OCI-LY1 (cell line): ENCODE measurements at regions not wholly inside any gene's neighbourhood (a gene's known extent, or its start where the extent isn't known, plus 50 kb on each side); places are given as distances from the start of the nearest gene placed in this dataset.
"Not testable (repeated sequence)": the region's sequence is repeated elsewhere in the genome, so short reads cannot be mapped to it uniquely, and the experiment has no call there.

Source experiments
- H2AFZ ChIP-seq: fragments of 200-600 bp; sonication (generic), shearing (Covaris generic); 2 replicates; pipeline ENCODE4 v1.6.0; 2014; ENCODE audit warnings: antibody characterized with exemption, mild to moderate bottlenecking, low read length
- H3F3A ChIP-seq: fragments of 200-600 bp; sonication (generic), shearing (Covaris generic); 2 replicates; pipeline ENCODE4 v1.6.0; 2014; ENCODE audit warnings: mild to moderate bottlenecking, antibody characterized with exemption, low read length, moderate library complexity; ENCODE audit not compliant: insufficient read depth
- H3K27ac ChIP-seq: fragments of 200-600 bp; sonication (generic); 2 replicates; pipeline ENCODE4 v1.5.1; 2014; ENCODE audit warnings: low read length, mixed run types, mild to moderate bottlenecking, low read depth; ENCODE audit not compliant: poor library complexity, severe bottlenecking
- H3K27me3 ChIP-seq: fragments of 200-600 bp; sonication (generic); 2 replicates; pipeline ENCODE4 v1.6.0; 2014; ENCODE audit warnings: antibody characterized with exemption, mild to moderate bottlenecking, low read length, moderate library complexity; ENCODE audit not compliant: insufficient read depth
- H3K36me3 ChIP-seq: fragments of 200-600 bp; sonication (generic); 2 replicates; pipeline ENCODE4 v1.6.1; 2014; ENCODE audit warnings: mild to moderate bottlenecking, antibody characterized with exemption, low read length, moderate library complexity, mixed read lengths; ENCODE audit not compliant: insufficient read depth
- H3K4me1 ChIP-seq: fragments of 200-600 bp; sonication (generic); 2 replicates; pipeline ENCODE4 v1.5.1; 2014; ENCODE audit warnings: mild to moderate bottlenecking, low read length, moderate library complexity; ENCODE audit not compliant: insufficient read depth, severe bottlenecking
- H3K4me2 ChIP-seq: fragments of 200-600 bp; sonication (generic), shearing (Covaris generic); 2 replicates; pipeline ENCODE4 v1.6.1; 2014; ENCODE audit warnings: low read length
- H3K4me3 ChIP-seq: fragments of 200-600 bp; sonication (generic); 2 replicates; pipeline ENCODE4 v1.5.1; 2014; ENCODE audit warnings: low read length, low read depth, mild to moderate bottlenecking, mixed read lengths; ENCODE audit not compliant: poor library complexity, severe bottlenecking
- H3K79me2 ChIP-seq: fragments of 200-600 bp; shearing (Covaris generic); 2 replicates; pipeline ENCODE4 v1.6.1; 2016; ENCODE audit warnings: mixed run types, low read length, mixed read lengths; ENCODE audit not compliant: insufficient read depth
- H3K9ac ChIP-seq: fragments of 200-600 bp; sonication (generic), shearing (Covaris generic); 2 replicates; pipeline ENCODE4 v1.6.1; 2014; ENCODE audit warnings: mild to moderate bottlenecking, low read length, mixed read lengths
- H3K9me2 ChIP-seq: fragments of 200-600 bp; sonication (generic), shearing (Covaris generic); 2 replicates; pipeline ENCODE4 v1.6.1; 2014; ENCODE audit warnings: low read depth, mild to moderate bottlenecking, low read length, mixed read lengths
- H3K9me3 ChIP-seq: fragments of 200-600 bp; shearing (Covaris generic); 2 replicates; pipeline ENCODE4 v1.6.1; 2014; ENCODE audit warnings: low read length, mixed read lengths
- H4K20me1 ChIP-seq: fragments of 200-600 bp; sonication (generic), shearing (Covaris generic); 2 replicates; pipeline ENCODE4 v1.6.0; 2016; ENCODE audit warnings: mild to moderate bottlenecking, low read length; ENCODE audit not compliant: insufficient read depth
- EZH2 ChIP-seq: fragments of 200-600 bp; sonication (generic), shearing (Covaris generic); IDR thresholded peaks from 2 replicates; pipeline ENCODE4 v1.8.0; 2017; ENCODE audit warnings: borderline replicate concordance, mixed run types, mild to moderate bottlenecking, antibody characterized with exemption, low read length, moderate library complexity, mixed read lengths
- TF ChIP-seq, protein P1 (sequence below): fragments of 200-600 bp; sonication (generic), shearing (Covaris generic); IDR thresholded peaks from 2 replicates; pipeline ENCODE4 v1.5.1; 2017; ENCODE audit warnings: mild to moderate bottlenecking, antibody characterized with exemption, low read length, moderate library complexity, mixed read lengths

DNA sequence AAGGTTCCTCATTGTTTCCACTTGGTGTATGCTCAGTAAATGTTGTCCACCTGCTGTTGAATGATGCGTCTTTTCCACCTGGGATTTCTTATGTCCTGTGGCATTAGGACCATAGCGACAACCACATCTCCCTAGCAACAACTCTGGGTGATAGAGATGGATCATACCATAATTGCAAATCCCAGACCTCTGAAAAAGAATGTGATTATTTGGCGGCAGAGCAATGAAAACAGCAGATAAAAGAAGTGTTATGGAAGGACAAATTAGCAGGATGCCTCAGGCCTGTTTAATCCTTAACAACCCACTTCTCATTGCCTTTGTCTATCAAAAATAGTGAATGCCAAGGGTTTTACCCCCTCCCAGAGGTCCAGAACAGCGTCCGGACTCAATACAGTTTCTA, 278.9 kb downstream of the TSN start:
- no peak overlapping the region for H2AFZ ChIP-seq

DNA sequence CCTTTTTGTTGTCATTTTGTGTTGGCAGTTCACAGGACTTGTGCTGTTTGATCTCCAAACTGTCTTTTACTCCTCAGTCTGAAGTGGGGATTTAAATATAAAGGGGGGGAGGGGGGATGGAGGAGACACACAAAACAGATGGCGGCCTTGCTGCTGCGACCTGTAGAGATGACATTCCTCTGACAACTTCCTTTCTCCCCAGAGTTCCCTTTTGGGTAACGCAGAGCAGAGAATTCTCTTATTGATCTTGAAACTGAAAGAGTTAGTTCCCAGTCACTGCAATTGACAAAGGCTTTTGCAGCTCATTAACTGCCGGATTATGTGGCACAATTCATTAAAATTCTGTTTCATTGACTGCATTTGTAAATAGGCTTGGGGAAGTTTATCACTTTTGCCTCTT, 279.3 kb downstream of the TSN start:
- Histone ChIP-seq H3K9me3 (no peaks in the 10 kb centered on the region), H3K27me3 (no peaks in the 10 kb centered on the region), H4K20me1 (no peaks in the 10 kb centered on the region), H3K4me1 (peaks cover 25% of the 10 kb centered on the region), H3K36me3 (no peaks in the 10 kb centered on the region), H3K9me2 (no peaks in the 10 kb centered on the region), H3K79me2 (no peaks in the 10 kb centered on the region), H3F3A (no peaks in the 10 kb centered on the region), H3K4me2 (no peak overlapping the region), H2AFZ (no peak overlapping the region), H3K9ac (no peak overlapping the region), H3K4me3 (no peak overlapping the region), H3K27ac (no peak overlapping the region)
- TF ChIP-seq EZH2, result no peak
- TF ChIP-seq, protein P1, sequence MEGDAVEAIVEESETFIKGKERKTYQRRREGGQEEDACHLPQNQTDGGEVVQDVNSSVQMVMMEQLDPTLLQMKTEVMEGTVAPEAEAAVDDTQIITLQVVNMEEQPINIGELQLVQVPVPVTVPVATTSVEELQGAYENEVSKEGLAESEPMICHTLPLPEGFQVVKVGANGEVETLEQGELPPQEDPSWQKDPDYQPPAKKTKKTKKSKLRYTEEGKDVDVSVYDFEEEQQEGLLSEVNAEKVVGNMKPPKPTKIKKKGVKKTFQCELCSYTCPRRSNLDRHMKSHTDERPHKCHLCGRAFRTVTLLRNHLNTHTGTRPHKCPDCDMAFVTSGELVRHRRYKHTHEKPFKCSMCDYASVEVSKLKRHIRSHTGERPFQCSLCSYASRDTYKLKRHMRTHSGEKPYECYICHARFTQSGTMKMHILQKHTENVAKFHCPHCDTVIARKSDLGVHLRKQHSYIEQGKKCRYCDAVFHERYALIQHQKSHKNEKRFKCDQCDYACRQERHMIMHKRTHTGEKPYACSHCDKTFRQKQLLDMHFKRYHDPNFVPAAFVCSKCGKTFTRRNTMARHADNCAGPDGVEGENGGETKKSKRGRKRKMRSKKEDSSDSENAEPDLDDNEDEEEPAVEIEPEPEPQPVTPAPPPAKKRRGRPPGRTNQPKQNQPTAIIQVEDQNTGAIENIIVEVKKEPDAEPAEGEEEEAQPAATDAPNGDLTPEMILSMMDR, result no peak

More for the DNA sequence above, 278.9 kb downstream of the TSN start:
- no peaks in the 10 kb centered on the region for H3K79me2 ChIP-seq
- no peaks in the 10 kb centered on the region for H3K9me3 ChIP-seq
- H3K9me2 ChIP-seq, result no peaks in the 10 kb centered on the region
- no peak overlapping the region for H3K9ac ChIP-seq
- H3K36me3 ChIP-seq, result no peaks in the 10 kb centered on the region
- H3K4me2 ChIP-seq, result no peak overlapping the region
- no peak overlapping the region for H3K4me3 ChIP-seq
- peaks cover 25% of the 10 kb centered on the region for H3K4me1 ChIP-seq
- H3F3A ChIP-seq, result no peaks in the 10 kb centered on the region
- H3K27me3 ChIP-seq, result no peaks in the 10 kb centered on the region
- no peaks in the 10 kb centered on the region for H4K20me1 ChIP-seq
- no peak overlapping the region for H3K27ac ChIP-seq
- TF ChIP-seq, protein P1, result no peak
- TF ChIP-seq EZH2, result no peak

DNA sequence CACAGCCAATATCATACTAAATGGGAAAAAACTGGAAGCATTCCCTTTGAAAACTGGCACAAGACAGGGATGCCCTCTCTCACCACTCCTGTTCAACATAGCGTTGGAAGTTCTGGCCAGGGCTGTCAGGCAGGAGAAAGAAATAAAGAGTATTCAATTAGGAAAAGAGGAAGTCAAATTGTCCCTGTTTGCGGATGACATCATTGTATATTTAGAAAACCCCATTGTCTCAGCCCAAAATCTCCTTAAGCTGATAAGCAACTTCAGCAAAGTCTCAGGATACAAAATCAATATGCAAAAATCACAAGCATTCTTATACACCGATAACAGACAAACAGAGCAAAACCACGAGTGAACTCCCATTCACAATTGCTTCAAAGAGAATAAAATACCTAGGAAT, 283.4 kb downstream of the TSN start:
- not testable (repeated sequence) for H3K4me3 ChIP-seq, H2AFZ ChIP-seq, H3K27me3 ChIP-seq, H3K4me1 ChIP-seq, H3K4me2 ChIP-seq, H3K9me3 ChIP-seq, H3K27ac ChIP-seq, H4K20me1 ChIP-seq, H3F3A ChIP-seq, H3K9me2 ChIP-seq, H3K79me2 ChIP-seq, H3K36me3 ChIP-seq, H3K9ac ChIP-seq

DNA sequence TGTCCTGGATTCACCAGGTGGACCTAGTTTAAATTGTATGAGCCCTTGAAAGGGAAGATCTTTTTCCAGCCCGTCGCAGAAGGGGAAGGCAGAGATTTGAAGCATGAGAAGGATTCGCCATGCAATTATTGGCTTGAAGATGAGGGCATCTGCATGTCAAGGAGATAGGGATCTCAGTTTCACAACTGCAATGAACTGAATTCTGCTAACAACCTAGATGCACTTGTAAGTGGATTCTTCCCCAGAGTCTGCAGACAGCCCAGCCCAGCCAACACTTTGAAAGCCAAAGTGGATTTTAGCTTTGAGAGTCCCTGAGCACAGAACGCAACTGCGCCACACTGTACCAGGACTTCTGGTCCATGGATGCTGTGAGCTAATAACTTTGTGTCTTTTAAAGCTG, 286.0 kb downstream of the TSN start:
- H3K27ac ChIP-seq, result no peak overlapping the region
- no peak for TF ChIP-seq EZH2
- TF ChIP-seq, protein P1, result no peak
- H3K4me2 ChIP-seq, result no peak overlapping the region
- H3K79me2 ChIP-seq, result no peaks in the 10 kb centered on the region
- no peaks in the 10 kb centered on the region for H3K27me3 ChIP-seq
- no peak overlapping the region for H3K9ac ChIP-seq
- H3F3A ChIP-seq, result no peaks in the 10 kb centered on the region
- H3K9me2 ChIP-seq, result no peaks in the 10 kb centered on the region
- no peaks in the 10 kb centered on the region; the same call in 1 of the 2 replicates for H3K36me3 ChIP-seq
- no peaks in the 10 kb centered on the region for H3K9me3 ChIP-seq
- no peaks in the 10 kb centered on the region for H3K4me1 ChIP-seq
- no peaks in the 10 kb centered on the region for H4K20me1 ChIP-seq
- H3K4me3 ChIP-seq, result no peak overlapping the region
- no peak overlapping the region for H2AFZ ChIP-seq

DNA sequence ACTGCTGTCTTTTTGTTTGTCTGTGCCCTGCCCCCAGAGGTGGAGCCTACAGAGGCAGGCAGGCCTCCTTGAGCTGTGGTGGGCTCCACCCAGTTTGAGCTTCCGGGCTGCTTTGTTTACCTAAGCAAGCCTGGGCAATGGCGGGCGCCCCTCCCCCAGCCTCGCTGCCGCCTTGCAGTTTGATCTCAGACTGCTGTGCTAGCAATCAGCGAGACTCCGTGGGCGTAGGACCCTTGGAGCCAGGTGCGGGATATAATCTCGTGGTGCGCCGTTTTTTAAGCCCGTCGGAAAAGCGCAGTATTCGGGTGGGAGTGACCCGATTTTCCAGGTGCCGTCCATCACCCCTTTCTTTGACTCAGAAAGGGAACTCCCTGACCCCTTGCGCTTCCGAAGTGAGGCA, 296.2 kb downstream of the TSN start:
- not testable (repeated sequence) for H2AFZ ChIP-seq, H3K9me2 ChIP-seq

More for the DNA sequence above, 296.2 kb downstream of the TSN start:
- H3K79me2 ChIP-seq, H3K27me3 ChIP-seq, H4K20me1 ChIP-seq, H3K36me3 ChIP-seq, H3K9me3 ChIP-seq, H3K4me3 ChIP-seq, H3F3A ChIP-seq, H3K4me2 ChIP-seq, H3K9ac ChIP-seq, H3K4me1 ChIP-seq, H3K27ac ChIP-seq: not testable (repeated sequence)
